ENCODE measurements at regions not wholly inside any gene's neighbourhood (a gene's known extent, or its start where the extent isn't known, plus 50 kb on each side); places are given as distances from the start of the nearest gene placed in this dataset.

- Histone ChIP-seq H3K27ac (peak overlapping the region; percentile 67), H3K9me3 (ENCODE audit: severe bottlenecking) (no peaks in the 10 kb centered on the region), H3K27me3 (ENCODE audit: insufficient read depth, low read depth, severe bottlenecking) (no peaks in the 10 kb centered on the region), H3K36me3 (no peaks in the 10 kb centered on the region), H3K4me3 (ENCODE audit: low read depth, low read length) (peak overlapping the region; percentile 17)
- no peak for TF ChIP-seq CTCF (IDR thresholded peaks at IDR 0.05; ENCODE audit: low read depth, low read length)
- peak; percentile 85 for DNase-seq
Observed at GRCh38 chr5:133881576-133882388, 86.6 kb downstream of the C5orf15 start.

- H3K4me3 ChIP-seq (ENCODE audit: low read depth, low read length), result no peak overlapping the region
- no peak overlapping the region for H3K27ac ChIP-seq
- TF ChIP-seq CTCF (IDR thresholded peaks at IDR 0.05; ENCODE audit: low read depth, low read length), result no peak
- no peaks in the 10 kb centered on the region for H3K36me3 ChIP-seq
- H3K27me3 ChIP-seq (ENCODE audit: insufficient read depth, low read depth, severe bottlenecking), result no peaks in the 10 kb centered on the region
- no peak for DNase-seq
- H3K9me3 ChIP-seq (ENCODE audit: severe bottlenecking), result peaks cover 4% of the 10 kb centered on the region
Observed at GRCh38 chr5:133878236-133878555, 90.2 kb downstream of the C5orf15 start.

GRCh38 chr5:133877351-133878235, 90.8 kb downstream of the C5orf15 start:
- Histone ChIP-seq H3K9me3 (ENCODE audit: severe bottlenecking) (peaks cover 4% of the 10 kb centered on the region), H3K27me3 (ENCODE audit: insufficient read depth, low read depth, severe bottlenecking) (no peaks in the 10 kb centered on the region), H3K36me3 (no peaks in the 10 kb centered on the region), H3K27ac (no peak overlapping the region), H3K4me3 (ENCODE audit: low read depth, low read length) (no peak overlapping the region)
- DNase-seq, result no peak
- TF ChIP-seq CTCF (IDR thresholded peaks at IDR 0.05; ENCODE audit: low read depth, low read length), result no peak

- no peaks in the 10 kb centered on the region for H3K36me3 ChIP-seq
- peaks cover 4% of the 10 kb centered on the region for H3K9me3 ChIP-seq (ENCODE audit: severe bottlenecking)
- no peaks in the 10 kb centered on the region for H3K27me3 ChIP-seq (ENCODE audit: insufficient read depth, low read depth, severe bottlenecking)
- H3K4me3 ChIP-seq (ENCODE audit: low read depth, low read length), result no peak overlapping the region
- no peak overlapping the region for H3K27ac ChIP-seq
- DNase-seq, result no peak
- TF ChIP-seq CTCF (IDR thresholded peaks at IDR 0.05; ENCODE audit: low read depth, low read length), result no peak
Observed at GRCh38 chr5:133876266-133876665, 92.2 kb downstream of the C5orf15 start.

- peaks cover 4% of the 10 kb centered on the region for H3K9me3 ChIP-seq (ENCODE audit: severe bottlenecking)
- H3K36me3 ChIP-seq, result no peaks in the 10 kb centered on the region
- TF ChIP-seq CTCF (IDR thresholded peaks at IDR 0.05; ENCODE audit: low read depth, low read length), result no peak
- no peak for DNase-seq
- no peak overlapping the region for H3K4me3 ChIP-seq (ENCODE audit: low read depth, low read length)
- no peaks in the 10 kb centered on the region for H3K27me3 ChIP-seq (ENCODE audit: insufficient read depth, low read depth, severe bottlenecking)
- no peak overlapping the region for H3K27ac ChIP-seq
Observed at GRCh38 chr5:133875179-133875578, 93.2 kb downstream of the C5orf15 start.
